NCI-H524 (cell line): ENCODE measurements at regions not wholly inside any gene's neighbourhood (a gene's known extent, or its start where the extent isn't known, plus 50 kb on each side); places are given as distances from the start of the nearest gene placed in this dataset.

ENCODE experiments used
- DNase-seq, 2 experiments: peaks; one replicate each; lab custom pipeline; 2025; lab: John Stamatoyannopoulos, UW

DNA sequence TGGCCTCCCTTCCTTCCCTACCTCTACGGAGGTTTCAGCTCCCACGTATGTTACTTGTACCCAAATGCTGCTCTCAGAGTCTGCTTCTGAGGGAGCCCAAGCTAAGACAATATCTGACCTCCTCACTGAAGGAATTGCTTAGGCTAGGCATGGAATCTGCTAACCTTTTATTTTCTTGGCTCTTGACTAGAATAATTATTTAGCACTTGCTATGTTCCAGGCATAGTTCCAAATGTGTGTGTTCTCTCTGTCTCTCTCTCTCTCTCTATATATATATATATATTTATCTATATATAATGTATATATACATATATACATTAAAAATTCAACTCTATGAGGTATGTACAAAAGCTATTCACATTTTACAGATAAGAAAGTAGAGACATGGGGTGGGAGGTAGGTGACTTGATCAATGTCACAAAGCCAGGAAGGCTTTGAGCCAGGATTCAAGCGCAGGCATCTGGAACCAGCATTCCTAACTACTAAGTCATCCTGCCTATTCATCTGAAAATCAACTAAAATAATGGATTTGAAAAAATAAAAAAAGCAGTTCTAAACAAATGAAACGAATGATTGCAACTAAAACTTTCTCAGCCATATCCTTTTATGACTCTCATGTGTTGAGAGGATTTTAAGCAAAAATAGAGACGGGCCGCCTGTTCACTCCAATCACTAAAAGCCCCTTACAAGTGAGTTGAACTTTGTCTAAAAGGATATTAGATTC lies 189.7 kb upstream of the JAG1 start:
- DNase-seq, result no peak

DNA sequence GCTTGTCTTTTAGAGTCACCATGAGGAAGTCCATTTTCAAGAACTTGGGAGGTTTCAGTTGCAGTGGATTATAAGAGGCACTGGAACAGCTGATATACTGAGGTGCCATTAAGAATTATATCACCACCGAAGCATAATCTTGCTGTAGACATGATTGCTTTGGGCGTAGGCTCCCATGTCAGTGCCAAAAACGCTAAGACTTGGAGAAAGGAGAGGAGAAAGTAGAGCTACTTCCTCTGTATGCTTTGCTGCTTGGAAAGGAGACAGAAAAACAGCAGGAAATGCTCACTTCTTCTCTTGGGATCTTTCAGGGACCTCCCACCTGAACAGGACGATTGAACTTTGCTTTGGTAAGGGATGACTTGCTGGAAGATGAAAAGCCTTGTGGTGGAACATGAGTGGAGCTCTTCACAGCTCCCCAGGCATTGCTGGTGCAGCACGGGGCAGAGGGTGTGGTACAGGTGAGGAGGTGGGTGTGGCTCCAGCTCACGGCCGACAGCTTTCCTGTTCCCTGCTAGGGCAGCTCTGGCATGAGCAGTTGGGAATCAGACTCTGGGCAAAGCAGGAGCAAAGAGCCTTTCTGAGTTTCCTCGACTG lies 190.4 kb upstream of the JAG1 start:
- no peak for DNase-seq

DNA sequence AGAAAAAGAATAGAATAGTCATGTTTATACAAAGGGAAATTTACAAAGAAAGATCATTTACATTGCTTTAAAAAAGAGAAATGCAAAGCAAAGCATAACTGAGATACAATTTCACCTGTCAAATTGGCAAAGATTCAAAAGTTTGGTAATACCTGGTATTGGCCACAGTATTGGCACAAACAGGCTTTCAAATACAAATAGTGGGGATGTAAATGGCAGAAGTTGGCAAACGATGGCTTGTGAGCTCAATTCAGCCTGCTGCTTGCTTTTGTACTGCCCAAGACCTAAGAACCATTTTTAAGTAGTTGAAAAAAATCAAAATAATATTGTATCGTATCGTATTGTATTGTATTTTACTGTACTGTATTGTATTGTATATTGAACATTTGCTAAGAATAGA lies 194.5 kb upstream of the JAG1 start:
- DNase-seq, result no peak

DNA sequence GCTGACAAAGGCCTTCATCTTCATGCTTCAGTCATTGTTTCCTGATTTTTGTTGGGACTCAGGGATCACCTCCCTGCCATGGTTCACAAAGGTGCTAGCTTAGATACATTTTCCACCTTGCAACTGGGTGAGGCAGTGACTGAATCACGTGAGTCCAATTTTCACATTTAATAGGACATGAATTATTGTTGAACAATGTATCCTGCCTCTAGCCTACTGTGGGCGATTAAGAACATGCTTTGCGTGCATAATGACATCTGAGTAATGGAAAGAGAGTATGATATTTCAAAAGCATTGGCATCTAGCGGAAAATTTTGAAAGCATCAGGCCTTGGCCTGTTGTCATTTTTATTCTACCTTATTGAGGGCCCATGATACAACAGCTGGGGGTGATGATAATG lies 199.2 kb upstream of the JAG1 start:
- no peak for DNase-seq

DNA sequence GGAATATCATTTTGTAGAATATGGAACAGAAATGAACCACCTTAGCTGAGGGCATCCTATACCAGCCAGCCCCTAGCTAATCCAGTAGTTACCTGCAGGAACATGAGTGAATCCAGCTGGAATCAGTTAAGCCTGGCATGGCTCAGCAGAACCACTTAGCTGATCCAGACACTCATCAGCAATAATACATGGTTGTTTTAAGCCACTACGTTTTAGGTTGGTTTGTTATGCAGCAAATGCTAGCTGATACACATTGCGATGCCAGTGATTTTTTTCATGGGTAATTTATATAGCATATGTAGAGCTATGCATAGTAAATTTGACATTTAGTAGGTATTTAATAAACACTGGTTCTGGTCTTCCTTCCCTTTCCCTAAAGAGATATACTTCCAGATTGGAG lies 201.9 kb upstream of the JAG1 start:
- DNase-seq, result no peak

DNA sequence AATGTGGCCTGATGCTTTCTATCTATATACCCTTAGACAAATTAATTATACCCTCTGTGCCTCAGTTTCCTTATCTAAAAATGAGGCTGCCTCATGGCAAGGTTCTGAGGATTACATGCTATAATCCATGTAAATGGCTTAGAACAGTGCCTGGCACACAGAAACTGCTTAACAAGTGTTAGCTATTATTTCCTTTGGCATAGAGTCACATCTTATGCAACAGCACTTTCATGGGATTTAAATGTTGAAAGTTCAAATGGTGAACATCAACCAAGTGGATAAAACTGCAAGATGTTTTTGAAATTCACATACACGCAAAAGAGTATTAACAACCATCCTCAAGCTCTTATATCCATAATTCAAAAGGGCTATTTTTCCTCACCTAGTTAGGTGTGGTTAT lies 202.8 kb upstream of the JAG1 start:
- DNase-seq, result no peak

DNA sequence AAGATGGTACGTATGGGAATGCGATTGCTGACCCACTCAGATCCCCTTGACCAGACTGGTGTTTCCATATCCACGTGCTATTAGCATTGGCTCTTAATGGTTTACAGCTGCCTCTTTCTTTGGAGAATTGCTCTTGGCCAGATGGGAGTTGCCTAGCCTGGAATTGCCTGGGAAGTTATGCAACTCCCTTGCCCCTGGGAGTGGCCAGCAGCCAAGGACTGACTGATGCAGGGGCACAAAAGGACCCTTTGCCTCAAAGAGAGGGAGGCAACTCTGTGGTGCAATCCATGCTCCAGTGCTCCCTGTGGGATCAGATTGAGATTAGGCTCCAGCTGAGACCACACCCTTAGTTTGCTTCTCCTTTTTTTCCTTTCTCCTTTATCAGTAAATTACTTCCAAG lies 203.5 kb upstream of the JAG1 start:
- DNase-seq, result no peak

DNA sequence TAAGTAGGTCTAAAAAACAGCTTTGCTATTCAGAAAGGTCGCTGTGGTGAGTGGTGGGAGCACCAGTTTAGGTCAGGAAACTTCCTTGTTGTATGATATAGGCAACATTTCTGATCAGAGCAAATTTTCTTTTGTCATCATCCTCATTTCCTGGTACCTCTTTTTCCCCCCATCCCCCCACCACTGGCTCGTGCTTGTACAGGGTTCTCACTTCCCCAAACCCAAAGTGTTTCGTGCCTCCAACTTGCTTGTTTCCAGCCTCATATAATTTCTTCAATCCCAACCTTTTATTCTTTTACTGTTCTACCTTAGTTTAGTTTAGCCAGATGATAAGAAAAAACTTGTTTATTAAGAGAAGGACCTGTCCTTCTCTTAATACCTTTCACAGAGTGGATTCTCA lies 209.4 kb upstream of the JAG1 start:
- DNase-seq, result no peak

DNA sequence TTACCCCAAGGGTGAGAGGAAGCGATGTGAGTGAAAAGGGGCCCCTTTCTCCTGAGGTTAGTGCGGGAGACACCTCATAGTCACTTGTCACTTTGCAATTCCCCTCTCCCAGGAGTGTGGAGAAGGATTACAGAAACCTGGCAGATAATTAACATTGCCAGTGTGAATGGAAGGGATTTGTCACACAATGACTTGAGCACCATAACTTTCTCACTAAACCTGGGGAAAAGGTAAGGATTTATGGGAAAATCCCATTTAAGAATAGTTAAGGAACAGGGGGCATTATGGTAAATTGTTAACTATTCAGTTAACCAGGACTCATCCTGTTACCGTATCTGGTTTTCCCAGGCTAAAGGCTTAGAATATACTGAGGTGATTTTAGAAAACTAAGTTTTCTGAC lies 219.5 kb upstream of the JAG1 start:
- no peak for DNase-seq

DNA sequence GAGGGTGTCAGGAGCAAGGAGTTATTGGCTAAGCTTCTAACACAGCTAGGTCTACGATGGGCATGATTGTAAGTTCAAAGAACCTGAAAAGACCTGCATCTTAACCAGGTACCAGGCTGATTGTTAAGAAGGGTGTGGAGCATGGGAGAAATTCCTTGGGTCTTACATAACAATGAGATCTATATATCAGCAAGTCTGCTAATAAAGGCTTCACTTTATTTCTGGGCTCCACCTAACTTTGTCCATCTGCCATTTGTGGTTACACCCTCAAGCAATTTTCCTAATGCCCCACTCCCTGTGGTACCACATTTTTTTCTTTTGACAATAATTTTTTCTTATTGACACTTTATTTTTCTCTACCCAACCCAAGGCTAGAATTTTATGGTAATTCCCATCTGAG lies 223.5 kb upstream of the JAG1 start:
- DNase-seq, result no peak

DNA sequence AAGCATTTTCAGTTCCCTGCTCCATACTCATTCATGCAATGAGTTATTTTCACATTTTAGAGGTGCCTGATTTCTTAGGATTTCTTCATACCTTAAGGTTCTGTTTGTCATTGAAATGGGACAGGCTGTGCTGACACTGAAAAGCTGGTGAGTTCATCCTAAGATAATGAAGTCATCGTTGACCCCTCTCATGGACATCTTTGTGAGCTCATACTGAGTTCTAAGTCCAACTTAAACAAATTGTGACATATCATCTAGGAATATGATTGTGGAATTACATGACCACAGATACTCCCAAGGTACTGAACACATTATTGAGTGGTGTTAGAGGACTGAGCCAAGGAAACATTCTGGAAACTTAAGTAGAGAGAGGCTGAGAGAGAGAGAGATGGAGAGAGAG lies 224.8 kb upstream of the JAG1 start:
- DNase-seq, result no peak

DNA sequence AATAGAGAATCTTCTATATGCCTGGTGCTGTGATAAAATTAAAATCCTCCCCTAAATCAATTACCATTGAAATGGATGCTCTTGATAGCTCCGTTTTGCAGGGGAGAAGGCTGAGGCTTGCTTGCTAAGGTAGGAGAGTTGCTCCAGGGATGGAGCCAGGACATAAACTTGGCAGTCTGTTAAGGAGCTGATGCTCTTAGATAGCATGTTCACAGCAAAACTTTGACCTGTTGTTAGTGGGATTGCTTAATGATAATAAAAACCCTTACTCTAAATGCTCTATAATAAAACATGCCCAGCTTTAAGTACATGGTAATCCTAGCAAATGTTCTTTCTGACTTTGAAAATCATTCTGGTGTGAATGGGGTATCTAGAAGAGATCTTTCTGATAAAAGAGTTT lies 228.4 kb upstream of the JAG1 start:
- no peak for DNase-seq

DNA sequence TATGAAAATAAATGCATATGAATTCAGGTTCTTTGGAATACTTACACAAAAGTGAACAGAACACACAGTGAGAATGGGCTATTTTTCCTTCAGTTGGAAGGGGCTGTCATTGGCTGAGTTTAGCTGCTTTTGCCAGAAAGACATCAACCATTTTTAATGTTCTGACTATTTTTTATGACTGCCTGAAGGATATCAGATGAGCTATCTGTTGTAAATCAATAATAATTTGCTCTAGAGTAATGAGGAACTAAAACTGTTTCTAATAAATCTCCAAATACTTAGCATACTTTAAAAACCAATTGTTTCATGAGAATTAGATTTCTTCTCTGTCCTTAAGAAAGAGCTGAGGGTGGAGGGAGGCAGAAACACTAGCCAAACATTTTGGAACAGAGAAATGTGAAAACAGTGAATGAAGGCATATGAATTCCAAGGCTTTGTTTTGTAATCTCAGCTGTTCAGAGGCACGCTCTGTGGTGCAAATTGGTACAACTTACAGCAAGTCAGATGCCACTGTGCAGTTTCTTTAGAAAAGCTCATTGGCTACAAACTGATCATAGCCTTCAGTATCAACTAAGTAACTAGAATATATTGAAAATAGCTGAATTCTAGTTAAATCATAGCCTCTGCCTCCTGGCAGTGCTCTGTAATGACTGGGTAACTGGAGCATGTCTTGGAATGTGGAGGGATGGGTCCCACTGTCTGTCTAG lies 228.9 kb upstream of the JAG1 start:
- no peak for DNase-seq

DNA sequence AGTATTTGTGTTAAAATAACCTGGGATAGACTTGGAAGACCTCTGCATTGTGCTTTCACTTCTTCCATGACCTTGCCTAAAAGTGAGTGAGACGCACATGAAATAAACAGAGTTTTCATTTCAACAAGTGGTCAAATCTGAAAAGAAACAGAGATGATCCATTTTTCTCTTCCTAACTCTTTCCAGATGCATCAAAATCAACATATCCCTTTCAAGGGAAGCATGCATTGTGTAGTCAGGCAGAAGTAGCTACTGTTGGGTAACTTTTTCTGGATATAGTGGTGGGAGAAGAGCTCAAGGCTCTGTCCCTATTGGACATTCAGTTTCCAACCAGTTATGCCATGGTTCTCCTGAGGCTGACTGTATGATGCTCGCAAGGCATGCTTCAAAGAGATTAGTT lies 233.0 kb upstream of the JAG1 start:
- no peak for DNase-seq

DNA sequence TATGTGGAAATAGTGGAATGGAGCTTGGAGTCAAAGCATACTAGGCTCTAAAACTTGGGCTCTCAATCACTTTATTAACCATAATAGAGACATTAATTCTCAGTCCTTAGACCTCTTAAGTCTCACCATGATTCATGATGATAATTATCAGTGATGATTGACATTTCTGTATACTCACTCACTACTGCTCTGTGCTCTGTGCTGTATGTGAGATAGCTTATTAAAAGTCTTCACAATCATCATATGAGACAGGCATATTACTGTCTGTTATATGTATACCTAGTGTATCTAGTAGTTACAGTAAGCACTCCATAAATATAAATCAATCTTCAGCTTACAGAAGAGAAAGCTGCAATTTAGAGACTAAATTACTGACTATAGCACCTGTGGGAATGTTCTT lies 236.0 kb upstream of the JAG1 start:
- DNase-seq, result no peak

DNA sequence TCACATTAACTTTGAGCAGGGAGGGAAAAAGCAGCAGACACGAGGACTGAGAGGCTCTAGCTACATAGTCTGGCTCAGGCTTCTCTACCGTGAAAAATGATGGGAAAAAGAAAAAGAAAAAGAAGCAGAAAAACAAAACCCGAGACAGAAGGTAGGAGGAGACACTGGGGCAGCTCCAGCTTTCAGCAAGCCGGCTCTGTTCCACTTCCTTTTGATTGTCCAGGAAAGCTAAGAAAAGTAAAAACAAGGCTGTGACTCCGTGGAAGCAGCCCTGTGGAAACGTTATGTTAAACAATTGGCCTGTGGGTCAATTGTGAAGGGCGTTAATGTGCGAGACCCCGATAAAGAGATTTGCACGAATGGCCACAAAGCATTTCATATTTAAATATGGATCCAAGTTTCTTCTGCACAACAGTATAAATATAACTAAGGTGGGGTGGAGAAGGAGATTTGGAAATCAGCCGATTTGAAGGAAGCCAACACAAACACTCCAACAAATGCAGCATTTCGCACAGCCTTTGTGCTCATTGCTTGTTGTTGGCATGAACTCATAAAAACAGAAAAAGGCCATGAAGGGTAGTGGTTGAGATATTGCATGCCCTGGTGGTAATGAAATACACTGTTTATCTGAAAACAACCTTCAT lies 236.9 kb upstream of the JAG1 start:
- no peak for DNase-seq

DNA sequence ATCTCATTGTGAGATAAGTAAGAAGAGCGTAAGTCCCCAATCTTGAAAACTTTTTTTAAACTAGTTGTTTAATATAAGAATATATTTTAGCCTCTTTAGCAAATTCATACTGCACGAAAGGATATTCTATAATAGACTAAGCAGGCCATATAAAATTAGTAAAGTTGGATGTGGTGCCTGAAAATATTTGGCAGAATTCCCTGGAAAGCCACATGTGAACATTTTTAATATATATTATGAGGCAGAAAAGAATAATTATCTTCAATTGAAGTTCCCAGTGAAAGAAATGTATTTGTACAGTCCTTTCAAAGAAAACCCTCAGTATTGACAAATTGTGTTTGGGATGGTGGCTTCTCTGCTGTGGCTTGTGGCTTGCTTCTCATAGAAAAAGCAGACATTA lies 237.5 kb upstream of the JAG1 start:
- DNase-seq, result no peak

DNA sequence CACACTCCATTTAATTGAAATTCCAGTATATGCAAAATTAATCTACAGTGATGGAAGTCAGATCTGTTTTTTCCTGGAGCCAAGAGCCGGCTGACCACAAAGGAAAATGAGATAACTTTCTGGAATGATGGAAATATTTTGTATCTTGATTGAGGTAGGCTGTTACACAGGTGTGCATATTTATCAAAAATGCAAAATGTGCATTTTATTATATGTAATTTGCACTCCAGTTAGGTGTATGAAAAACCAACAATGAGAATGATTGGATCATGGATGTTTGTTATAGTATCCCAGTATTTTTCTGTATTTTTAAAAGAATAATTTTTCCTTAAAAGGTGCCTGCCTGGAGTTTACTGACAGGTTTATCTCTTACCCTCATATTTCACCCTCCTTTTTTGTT lies 242.0 kb upstream of the JAG1 start:
- no peak for DNase-seq

DNA sequence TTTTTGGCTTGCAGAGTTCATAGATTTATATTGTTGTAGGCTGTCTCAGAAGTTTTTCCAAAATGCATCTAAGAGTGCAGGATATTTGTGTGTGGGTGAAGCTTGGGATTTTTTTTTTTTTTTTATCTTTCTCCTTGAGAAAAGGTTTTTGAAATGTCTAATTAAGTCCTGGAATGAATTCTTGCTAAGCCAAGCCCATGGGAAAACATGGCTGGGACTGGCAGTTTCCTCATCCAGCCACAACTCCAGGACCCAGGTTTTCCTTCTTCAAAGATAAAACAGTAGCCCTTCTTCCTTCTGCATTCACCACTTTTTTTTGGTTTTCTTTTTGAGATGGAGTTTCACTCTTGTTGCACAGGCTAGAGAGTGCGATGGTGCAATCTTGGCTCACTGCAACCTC lies 242.5 kb upstream of the JAG1 start:
- DNase-seq, result no peak

DNA sequence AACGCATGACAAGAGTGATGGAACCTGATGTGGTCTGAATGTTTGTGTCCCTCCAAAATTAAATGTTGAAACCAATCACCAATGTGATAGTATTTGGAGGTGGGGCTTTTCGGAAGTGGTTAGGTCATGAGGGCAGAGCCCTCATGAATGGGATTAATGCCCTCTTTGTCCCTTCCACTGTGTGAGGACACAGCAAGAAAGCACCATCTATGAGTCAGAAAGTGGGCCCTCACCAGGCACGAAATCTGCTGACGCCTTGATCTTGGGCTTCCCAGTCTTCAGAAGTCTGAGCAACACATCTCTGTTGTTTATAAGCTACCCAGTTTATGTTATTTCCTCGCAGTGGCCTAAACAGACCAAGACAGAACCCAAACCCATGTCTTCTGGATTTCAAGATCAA lies 244.0 kb upstream of the JAG1 start:
- no peak for DNase-seq

DNA sequence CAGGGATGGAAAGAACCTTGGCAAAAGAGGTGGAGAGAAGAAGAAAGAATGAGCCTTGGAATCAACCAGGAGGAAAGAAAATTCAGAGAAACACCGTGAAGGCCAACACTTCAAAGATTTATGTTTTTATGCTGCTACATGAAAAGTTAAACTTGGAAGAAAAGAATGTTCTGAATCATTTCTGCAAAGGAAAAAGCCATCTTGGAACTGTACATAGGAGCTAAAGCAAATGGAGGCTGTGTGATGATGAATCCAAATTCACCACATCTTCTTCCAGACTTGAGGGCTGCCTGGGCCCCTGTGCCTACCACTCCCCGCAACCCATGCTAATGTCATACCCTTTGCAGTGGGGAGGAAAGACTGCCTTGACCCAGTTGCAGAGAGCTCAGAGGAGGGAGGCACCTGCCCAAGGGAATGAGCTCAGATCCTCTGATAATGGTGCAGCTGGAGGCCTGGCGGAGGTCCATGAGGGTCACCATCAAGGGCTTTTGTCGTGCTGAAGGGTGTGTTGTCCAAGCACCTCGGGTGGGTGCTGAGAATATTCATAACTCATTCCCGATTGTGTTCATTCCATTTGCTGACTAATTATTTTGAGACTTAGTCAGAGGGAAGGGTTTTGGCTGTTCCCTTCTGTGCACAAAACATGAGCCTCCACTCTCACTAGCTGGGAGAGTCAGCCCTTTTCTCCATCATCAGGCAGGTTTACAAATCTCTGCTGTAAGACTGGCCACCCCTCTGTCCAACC lies 245.8 kb upstream of the JAG1 start:
- DNase-seq, result no peak

DNA sequence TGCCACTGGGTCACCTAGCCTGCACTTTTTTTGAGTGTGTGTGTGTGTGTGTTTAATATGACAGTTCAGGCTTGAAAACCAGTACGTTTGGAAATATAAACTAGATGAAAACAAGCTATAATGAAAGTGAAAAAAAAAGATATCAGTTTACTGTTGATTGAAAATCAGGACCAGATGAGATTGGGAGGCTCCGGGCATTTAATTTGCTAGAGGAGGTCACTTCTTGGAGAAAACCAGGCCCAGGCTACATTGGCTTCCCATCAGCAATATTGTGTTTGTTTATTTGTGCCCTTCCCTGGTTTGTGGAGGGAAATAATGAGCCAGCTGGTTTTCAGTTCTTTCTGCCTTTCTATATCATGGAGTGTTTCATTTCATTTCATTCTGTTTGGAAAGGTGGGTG lies 246.6 kb upstream of the JAG1 start:
- DNase-seq, result no peak
